HG03039 (cell line): ENCODE measurements at regions not wholly inside any gene's neighbourhood (a gene's known extent, or its start where the extent isn't known, plus 50 kb on each side); places are given as distances from the start of the nearest gene placed in this dataset.

ENCODE experiments used
- ATAC-seq: cut with Tn5 transposase; IDR thresholded peaks from one replicate; pipeline ENCODE4 v1.9.1; 2021; ENCODE audit warnings: mild to moderate bottlenecking, moderate library complexity; ENCODE audit not compliant: unreplicated experiment

DNA sequence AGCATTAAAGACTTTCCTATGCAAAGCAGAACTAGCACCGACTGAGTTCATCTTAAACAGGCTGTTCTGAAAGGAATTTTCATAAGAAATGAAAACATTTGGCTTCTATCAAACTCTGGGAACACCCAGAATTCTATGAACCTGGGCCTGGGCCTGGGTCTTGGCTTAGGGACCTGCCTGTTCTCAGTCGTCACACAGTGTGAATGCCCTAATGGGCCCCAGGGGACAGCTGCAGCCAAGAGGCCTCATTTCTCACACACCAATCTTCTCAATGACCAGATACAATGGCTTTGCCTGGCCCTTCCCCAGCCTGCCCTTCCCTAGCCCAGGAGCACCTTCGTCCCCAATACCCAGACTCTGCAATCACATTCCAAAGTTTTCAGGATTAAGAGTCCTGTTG, 234.9 kb upstream of the ARHGAP20 start:
- ATAC-seq = no peak

GRCh38 chr11:110939471-110939870, 227.2 kb upstream of the ARHGAP20 start:
- ATAC-seq = no peak

GRCh38 chr11:110935018-110935640, 222.9 kb upstream of the ARHGAP20 start:
- no peak for ATAC-seq

GRCh38 chr11:110929129-110929528, 216.9 kb upstream of the ARHGAP20 start:
- ATAC-seq = no peak

- no peak for ATAC-seq
These were observed 216.2 kb upstream of the ARHGAP20 start for GRCh38 chr11:110928391-110928790.

DNA sequence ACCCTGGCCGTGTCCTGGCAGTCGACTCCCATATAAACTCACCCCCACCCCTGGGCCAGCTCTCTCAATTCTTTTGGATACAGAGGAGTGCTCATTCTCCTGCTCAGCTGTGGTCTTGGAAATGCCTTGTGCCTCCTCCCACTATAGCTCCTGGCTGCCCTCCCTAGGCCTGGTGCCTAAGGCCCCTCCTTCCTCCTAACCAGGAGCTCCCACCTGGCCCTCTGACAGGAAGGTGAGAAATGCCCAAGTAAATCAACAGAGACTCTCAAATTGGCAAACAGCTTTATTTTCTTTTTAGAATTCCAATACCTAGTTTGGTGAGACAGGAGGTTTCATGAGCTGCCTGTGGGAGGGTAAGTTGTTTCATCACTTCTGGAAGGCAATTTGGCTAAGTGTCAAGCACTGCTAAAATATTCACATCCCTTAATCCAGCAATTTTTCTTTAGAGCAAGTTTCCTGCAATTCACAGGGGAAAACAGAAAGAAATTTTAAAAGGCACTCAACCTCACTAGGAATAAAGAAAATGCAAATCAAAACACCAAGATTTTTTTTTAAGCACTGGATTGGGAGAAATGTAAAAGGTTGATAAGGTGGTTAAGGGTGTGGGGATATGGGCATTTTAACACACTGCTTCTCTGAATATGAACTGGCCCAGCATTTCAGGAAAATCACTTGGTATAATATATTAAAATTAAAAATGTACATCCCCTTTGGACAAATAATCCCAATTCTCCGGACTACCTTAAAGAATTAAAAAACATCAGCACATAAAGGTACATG, 209.7 kb upstream of the ARHGAP20 start:
- ATAC-seq = no peak

DNA sequence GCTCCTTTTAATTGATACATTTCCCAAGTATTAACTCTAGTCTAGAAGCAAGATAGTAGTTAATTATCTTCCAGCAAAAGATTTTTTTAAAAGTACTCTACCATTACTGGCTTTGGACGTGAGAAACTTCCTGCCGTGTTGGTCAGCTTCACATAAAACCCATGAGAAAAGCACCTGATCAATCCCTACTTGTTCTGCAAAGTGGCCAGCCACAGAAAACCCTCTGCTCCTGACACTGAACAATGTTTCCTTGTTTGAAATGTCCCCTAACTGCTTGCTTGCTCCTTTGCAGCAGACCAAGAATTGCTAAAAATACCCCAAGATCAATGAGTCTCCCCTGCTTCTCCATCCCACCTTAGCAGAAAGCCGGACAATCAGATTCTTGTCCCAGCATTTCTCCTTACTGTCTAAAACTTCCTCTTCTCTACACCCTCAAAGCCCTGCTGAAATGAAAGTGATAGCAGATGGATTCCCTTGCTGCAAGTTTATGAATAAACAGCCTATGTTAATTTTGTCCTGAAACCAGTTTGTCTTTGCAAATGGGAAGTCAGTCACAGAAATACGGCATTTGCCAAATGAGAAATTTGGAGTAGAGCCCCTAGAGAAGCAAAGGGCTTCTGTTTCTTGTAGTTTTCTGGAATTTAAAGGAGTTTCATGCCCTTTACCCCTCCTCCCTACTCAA, 207.1 kb upstream of the ARHGAP20 start:
- no peak for ATAC-seq

DNA sequence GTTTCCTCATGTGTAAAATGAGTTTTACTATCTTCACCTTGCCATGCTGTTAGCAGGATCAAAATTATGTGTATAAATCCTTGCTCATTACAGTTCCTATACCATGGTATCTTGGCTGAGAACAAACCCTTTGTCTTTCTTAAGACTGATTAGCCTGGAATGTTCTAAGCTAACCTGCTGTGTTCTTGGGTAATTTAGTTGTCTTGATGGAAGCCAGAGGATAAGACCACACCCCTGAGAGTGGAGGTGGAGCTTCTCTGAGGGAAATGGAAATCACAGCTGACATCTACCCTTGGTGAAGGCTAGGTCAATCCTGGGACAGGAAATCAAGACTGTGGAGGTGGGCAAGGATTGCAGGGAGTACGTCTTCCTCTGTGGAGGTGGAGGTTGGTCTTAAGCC, 206.1 kb upstream of the ARHGAP20 start:
- no peak for ATAC-seq

DNA sequence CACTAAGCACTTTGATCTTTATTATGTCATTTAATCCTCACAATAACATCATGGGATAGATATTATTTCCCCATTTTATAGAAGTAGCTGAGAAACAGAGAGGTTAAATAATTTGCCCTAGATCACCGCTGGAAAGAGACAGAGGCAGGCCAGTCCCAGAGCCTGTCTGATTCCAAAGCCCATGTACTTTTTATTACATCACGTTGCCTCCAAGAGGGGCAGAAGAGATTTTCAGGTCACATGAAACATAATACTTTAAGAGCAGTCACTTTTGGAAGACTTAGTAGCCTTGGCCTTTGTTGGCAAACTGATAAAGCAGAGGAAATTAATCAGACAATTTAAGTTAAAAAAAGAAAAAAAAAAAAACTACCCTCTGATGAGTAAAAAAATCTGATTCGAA, 200.2 kb upstream of the ARHGAP20 start:
- no peak for ATAC-seq

DNA sequence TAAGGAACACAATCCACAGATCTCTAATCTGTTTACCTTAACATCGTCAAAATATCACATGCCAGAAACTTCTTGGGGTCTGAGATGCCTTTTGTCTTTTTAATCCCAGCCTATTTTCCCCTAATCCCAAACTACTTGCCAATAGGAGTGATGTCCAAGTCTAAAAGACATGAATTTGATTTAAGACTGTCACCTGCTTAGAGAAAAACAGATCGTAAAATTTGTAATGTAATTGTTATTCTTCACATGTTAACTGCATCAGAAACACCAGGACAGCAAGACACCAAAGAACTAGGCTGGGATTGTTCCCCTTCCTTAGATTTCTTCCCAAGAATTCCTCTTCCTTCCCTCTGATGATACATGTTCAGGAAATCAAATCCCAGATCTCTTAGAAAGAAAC, 198.1 kb upstream of the ARHGAP20 start:
- no peak for ATAC-seq

DNA sequence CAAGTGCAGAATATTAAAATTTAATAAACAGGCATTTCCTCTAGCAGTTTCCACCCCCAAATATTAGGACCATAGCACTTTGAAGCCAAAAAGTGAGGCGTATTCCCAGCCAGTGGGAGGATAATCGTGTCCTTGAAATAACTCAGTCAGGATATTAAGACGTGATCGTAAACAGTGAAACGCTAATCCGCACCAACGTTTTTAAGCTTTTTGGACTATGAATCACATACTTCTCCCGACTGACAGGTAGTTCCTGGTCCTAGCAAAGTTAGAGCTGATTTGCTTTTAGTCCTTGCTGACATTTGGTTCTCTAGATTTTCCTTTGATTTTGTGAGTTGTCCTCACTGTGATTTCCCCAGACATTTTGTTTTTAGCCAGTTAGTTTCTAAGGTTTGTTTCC, 197.1 kb upstream of the ARHGAP20 start:
- no peak for ATAC-seq

DNA sequence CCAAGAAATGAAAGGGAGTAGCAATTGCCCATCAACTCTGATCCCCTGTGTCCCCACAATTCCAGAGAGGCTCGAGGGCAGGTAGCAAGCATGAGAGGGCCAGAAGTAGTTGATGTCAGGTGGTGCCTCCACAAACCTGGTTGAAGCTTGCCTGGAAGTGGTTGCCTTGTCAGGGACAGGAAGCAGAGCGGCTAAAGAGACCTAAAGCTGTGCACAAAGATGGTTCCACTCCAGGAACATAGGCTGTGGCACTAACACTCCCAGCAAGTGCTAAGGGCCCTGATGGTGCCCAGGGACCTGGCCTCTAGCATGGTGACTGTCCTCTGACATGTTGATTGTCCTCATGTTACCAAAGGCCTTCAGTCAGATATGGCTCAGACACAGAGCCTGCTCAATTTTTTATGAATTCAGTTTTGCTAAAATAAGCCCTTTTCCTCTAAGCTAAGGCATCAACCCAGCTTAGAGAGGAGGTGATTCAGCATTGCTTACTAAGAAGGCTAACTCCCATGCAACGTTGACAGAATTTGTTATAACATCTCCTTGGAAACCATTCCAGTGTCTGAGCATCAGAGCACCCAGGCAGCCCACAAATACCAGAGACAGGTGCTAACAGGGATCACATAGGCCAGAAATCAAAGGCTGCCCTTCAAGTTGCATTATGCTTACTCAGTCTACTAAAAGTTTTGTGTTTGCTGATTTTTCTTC, 196.3 kb upstream of the ARHGAP20 start:
- ATAC-seq = no peak

DNA sequence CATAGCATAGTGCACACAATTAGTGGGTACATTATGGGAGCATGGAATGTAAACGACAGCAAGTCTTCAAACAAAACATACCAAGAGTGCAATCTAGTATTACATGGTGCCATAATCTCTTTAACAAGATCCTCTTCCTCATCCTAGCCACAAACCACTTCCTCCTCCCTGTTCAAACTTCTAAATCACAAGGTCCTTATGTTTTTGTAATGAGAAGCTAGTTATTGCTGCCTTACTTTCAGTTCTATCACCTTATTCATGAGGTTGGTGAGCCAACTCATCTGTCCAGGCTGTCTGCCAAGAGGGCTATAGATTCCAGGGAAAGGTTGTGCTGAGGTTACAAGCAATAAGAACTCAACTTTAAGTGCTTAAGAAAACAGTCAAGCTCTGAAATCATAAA, 195.4 kb upstream of the ARHGAP20 start:
- no peak for ATAC-seq

GRCh38 chr11:110903830-110904229, 191.6 kb upstream of the ARHGAP20 start:
- no peak for ATAC-seq

GRCh38 chr11:110903378-110903777, 191.1 kb upstream of the ARHGAP20 start:
- no peak for ATAC-seq

DNA sequence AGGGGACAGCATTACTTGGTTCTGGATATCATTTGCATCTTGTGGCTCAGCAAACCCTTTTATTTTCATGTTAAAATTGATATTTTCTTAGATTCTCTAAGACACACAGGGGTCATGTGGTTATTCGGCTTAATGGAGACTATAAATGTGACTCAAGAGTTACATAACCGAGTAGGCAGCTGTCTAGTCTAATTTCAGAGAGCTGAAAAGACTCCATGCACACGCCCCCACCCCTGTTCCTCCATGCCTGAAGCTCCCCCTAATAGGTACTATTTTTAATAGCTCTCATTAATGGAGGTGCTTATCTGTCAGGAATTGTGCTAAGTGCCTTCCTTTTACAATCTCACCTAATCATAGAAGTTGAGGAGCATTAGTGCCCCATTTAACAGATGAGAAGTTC, 189.2 kb upstream of the ARHGAP20 start:
- ATAC-seq = no peak

DNA sequence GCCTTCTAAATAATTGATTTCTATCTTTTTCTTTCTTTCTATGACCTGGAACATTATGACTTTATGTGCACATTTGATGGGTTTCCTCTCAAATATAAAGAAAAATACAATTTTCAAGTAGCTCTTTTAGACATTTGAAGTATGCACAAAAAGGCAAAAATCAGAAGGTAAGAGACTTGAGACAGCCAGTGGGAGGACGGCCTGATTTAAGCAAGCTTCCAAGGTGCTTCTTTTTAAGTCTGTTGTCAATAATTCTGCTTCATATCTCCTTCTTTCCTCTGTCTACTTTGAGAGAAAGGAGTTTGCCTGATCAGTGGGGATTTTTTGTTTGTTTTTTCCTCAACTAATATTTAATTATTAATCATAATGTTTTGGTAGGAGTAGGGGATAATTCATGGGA, 188.2 kb upstream of the ARHGAP20 start:
- no peak for ATAC-seq

DNA sequence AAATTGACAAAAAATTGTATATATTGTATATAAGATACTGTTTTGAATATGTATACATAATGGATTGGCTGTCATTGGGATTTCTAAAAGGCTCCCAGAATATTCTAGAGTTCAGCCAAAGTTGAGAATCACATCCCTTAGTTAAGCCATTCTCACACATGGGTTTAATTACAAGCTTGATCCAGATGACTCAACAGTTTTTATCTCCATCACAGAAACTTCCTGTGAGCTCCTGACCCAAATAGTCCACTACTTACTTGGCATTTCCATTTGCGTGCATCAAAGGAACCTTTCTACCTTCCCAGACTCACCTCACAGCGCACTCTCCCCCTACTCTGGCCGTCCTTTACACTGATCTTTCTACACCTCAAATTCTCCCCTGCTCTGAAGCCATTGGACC, 184.8 kb upstream of the ARHGAP20 start:
- no peak for ATAC-seq

- no peak for ATAC-seq
These were observed 184.1 kb upstream of the ARHGAP20 start for GRCh38 chr11:110896358-110896757.

DNA sequence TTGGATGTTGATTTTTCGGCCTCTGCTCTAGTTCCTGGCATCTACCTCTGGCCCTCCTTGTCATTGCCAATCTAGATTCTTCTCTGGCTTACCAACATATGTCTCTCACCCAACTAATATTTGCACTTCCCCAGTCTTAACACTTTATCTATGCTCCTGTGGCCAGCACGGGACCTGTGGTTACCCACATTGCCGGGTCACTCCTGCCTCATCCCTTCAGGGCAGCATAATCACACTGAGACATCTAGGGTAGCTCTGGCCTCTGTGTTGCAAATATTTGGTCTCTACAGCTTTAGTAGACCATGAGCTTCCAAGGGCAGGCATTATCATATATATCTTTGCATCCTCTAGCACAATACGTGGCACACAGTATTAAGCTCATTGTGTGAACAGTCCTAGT, 182.0 kb upstream of the ARHGAP20 start:
- ATAC-seq = no peak

GRCh38 chr11:110892741-110893285, 180.6 kb upstream of the ARHGAP20 start:
- ATAC-seq = no peak
